ENCODE measurements at regions not wholly inside any gene's neighbourhood (a gene's known extent, or its start where the extent isn't known, plus 50 kb on each side); places are given as distances from the start of the nearest gene placed in this dataset.
A peak's percentile ranks its signal among the peaks of the same experiment; 100 is the strongest.

DNA sequence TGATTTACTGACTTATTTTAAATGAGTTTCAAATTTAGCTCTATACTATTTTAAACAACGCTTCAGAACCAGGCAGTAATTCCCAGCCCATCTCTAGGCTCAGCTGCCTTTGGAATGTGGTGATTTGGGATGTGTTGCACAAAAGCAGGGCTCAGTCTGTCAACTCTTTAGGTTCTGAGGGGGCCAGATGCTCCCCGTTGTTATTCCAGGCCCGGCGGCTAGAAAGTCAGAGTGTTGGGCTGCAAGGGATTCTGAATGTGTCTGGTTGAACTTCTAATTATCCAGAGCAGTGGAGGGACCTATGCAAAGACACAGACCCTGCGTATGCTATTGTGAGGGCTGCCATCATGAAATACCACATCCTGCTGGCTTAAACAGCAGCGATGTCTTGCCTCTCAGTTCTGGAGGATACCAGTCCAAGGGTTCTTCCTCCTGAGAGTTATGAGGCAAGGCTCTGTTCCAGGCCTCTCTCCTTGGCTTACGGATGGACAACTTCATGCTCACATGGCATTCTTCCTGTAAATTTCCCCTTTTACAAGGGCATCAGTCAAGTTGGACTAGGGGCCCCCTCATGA is 123.2 kb upstream of the TRIM2 start:
- Mint-ChIP-seq H3K36me3 (no peaks in the 10 kb centered on the region), H3K27ac (no peak overlapping the region), H3K9me3 (no peaks in the 10 kb centered on the region), H3K4me1 (peaks cover 22 to 43% (median 30%) of the 10 kb centered on the region in 3 donors), H3K4me3 (no peak overlapping the region), H3K27me3 (peaks cover 10 to 30% of the 10 kb centered on the region in 2 donors)
- Histone ChIP-seq H3K36me3 (ENCODE audit: insufficient read depth, low read length) (no peaks in the 10 kb centered on the region), H3K27me3 (ENCODE audit: insufficient read depth, low read length, poor library complexity, severe bottlenecking) (no peaks in the 10 kb centered on the region), H3K9me3 (ENCODE audit: low read length) (no peaks in the 10 kb centered on the region), H3K4me3 (ENCODE audit: low read length) (no peak overlapping the region), H3K27ac (ENCODE audit: low read depth, low read length) (no peak overlapping the region), H3K4me1 (ENCODE audit: insufficient read depth, low read length) (peaks cover 41% of the 10 kb centered on the region)
- DNase-seq = no peak
- CTCF ChIA-PET = interaction anchor here (1.2 to 8.1 kb wide), 3 partner anchors 15 to 44 kb away, joined by 3 to 236 read pairs (median 89); no protein-coding TSS in a partner anchor
- POLR2A ChIA-PET = no interaction called here

DNA sequence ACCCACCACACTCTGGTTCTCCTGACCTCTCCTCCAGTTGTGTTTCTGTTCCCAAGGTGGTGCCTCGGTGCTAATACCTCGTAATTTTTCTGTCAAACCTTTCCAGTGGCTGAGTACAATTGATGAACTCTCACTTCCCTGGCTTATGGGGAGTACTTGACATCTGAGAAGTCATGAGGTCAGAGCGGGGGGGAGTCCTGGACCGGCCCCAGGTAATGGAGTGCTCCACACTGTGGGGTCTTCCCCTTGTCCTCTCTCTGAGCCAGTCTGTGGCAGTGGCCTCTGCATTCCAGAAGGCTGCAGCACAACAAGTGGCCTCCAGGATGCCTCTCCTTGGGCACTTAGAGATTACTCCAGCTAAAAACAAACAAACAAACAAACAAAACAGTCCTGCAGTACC is 122.5 kb upstream of the TRIM2 start:
- no peak for DNase-seq
- Mint-ChIP-seq H3K4me3 (peak overlapping the region in 1 of 7 donors; percentile 74), H3K9me3 (no peaks in the 10 kb centered on the region), H3K27ac (no peak overlapping the region), H3K4me1 (peaks cover 22 to 43% (median 30%) of the 10 kb centered on the region in 3 donors), H3K36me3 (no peaks in the 10 kb centered on the region), H3K27me3 (peaks cover 10 to 30% of the 10 kb centered on the region in 2 donors)
- Histone ChIP-seq H3K9me3 (ENCODE audit: low read length) (no peaks in the 10 kb centered on the region), H3K4me3 (ENCODE audit: low read length) (no peak overlapping the region), H3K27me3 (ENCODE audit: insufficient read depth, low read length, poor library complexity, severe bottlenecking) (no peaks in the 10 kb centered on the region), H3K4me1 (ENCODE audit: insufficient read depth, low read length) (peaks cover 41% of the 10 kb centered on the region), H3K27ac (ENCODE audit: low read depth, low read length) (no peak overlapping the region), H3K36me3 (ENCODE audit: insufficient read depth, low read length) (no peaks in the 10 kb centered on the region)
- CTCF ChIA-PET = interaction anchor here (1.0 to 8.1 kb wide), 4 partner anchors 15 to 235 kb away, joined by 3 to 236 read pairs (median 46); no protein-coding TSS in a partner anchor
- POLR2A ChIA-PET = no interaction called here

DNA sequence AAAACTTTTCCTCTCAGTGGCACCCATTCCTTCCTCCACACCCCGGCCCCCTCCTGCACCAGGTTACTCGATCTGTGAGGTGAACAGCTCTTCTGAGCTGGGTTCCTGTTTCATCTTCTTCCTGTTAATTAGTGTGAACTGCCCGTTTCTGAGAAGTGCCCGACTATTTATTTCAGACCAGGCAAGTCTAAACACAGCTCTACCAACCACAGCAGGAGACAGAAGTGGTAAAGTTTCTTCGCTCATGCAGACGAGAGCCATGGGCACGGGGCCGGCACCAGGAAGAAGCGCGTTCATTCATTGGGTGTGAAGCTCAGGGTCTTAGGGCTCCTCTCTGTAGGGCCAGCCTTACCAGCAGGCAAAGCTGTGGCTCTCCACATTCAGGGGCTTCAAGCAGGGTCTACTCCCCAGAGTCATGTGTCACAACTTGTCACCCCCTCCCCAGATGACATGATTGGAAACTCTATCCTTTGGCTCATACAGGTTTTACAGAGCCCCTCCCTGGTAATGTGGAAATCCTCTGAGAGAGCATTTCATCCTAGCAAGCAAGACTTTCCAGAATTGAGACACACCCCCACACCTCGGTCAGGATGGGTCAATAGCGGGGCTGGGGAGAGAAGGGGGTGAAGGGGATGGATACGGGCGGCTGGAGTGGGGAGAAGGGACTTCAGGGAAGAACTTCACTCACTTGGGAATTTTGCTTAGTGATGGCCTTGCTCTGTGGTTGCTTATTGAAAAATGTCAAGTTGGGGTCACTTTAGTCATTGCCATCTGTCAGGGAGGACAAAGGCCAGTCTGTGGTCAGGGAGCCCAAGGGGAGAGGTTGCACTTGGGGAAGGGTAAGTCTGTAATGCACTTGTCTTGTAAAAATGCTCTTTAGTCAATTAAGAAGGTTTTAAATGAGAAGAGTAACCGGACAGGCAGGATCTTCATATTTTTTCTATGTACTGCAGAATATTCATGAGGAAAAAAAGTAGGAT is 121.6 kb upstream of the TRIM2 start:
- POLR2A ChIA-PET = interaction anchor here (1.0 kb wide), 1 partner anchor 45 kb away, joined by 11 read pairs; no protein-coding TSS in a partner anchor
- Mint-ChIP-seq H3K27me3 (peaks cover 10 to 30% of the 10 kb centered on the region in 2 donors), H3K36me3 (no peaks in the 10 kb centered on the region), H3K27ac (peak overlapping the region in 6 of 8 donors; percentile 5 to 84 (median 42)), H3K4me3 (peak overlapping the region in 5 of 7 donors; percentile 4 to 74 (median 30)), H3K9me3 (no peaks in the 10 kb centered on the region), H3K4me1 (peaks cover 22 to 43% (median 30%) of the 10 kb centered on the region in 3 donors)
- Histone ChIP-seq H3K9me3 (ENCODE audit: low read length) (no peaks in the 10 kb centered on the region), H3K27ac (ENCODE audit: low read depth, low read length) (no peak overlapping the region), H3K36me3 (ENCODE audit: insufficient read depth, low read length) (no peaks in the 10 kb centered on the region), H3K4me1 (ENCODE audit: insufficient read depth, low read length) (peaks cover 41% of the 10 kb centered on the region), H3K27me3 (ENCODE audit: insufficient read depth, low read length, poor library complexity, severe bottlenecking) (no peaks in the 10 kb centered on the region), H3K4me3 (ENCODE audit: low read length) (no peak overlapping the region)
- no peak for DNase-seq
- CTCF ChIA-PET = interaction anchor here (0.6 to 8.1 kb wide), 14 partner anchors 8 to 562 kb away, joined by 3 to 236 read pairs (median 4); partner anchors contain the start of gene MND1

DNA sequence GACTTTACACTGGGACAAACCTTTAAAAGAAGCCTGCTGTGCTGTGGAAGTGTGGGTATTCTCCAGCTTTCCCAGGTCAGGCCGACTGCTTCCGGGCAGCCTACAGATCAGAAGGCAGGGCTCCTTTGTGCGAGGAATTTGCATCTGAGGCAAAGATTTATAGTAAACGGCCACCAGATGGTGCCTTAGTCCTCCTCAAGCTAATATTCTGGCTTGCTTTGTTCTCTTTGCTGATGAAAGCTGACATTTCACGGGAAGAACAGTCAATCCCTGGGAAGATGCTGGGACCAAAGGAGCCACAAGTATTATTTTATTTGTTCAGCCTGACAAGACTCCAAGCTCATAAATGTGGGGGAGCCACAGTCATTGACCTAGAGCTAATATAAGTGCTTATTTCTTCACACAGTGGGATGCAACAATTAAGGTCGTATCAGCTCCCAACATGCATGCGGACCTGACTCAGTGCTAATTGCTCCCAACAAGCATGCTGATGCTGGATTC is 120.7 kb upstream of the TRIM2 start:
- no peaks in the 10 kb centered on the region for H3K9me3 Mint-ChIP-seq
- Histone ChIP-seq H3K27ac (ENCODE audit: low read depth, low read length) (no peak overlapping the region), H3K27me3 (ENCODE audit: insufficient read depth, low read length, poor library complexity, severe bottlenecking) (no peaks in the 10 kb centered on the region), H3K36me3 (ENCODE audit: insufficient read depth, low read length) (no peaks in the 10 kb centered on the region), H3K4me3 (ENCODE audit: low read length) (no peak overlapping the region), H3K9me3 (ENCODE audit: low read length) (no peaks in the 10 kb centered on the region), H3K4me1 (ENCODE audit: insufficient read depth, low read length) (peaks cover 41% of the 10 kb centered on the region)
- peak overlapping the region in 6 of 7 donors; percentile 35 to 76 (median 54) for H3K4me3 Mint-ChIP-seq
- H3K27ac Mint-ChIP-seq = peak overlapping the region in 3 of 8 donors; percentile 43 to 84 (median 71)
- CTCF ChIA-PET = interaction anchor here (0.6 to 8.1 kb wide), 18 partner anchors 8 to 561 kb away, joined by 3 to 236 read pairs (median 4); partner anchors contain the start of genes ARFIP1, MND1 and TIGD4
- peaks cover 22 to 43% (median 30%) of the 10 kb centered on the region in 3 donors for H3K4me1 Mint-ChIP-seq
- POLR2A ChIA-PET = interaction anchor here (0.6 to 1.0 kb wide), 3 partner anchors 32 to 537 kb away, joined by 3 to 11 read pairs (median 5); no protein-coding TSS in a partner anchor
- peaks cover 10 to 30% of the 10 kb centered on the region in 2 donors for H3K27me3 Mint-ChIP-seq
- no peaks in the 10 kb centered on the region for H3K36me3 Mint-ChIP-seq
- peak in 4 of 5 donors; percentile 22 to 59 (median 48) for DNase-seq

DNA sequence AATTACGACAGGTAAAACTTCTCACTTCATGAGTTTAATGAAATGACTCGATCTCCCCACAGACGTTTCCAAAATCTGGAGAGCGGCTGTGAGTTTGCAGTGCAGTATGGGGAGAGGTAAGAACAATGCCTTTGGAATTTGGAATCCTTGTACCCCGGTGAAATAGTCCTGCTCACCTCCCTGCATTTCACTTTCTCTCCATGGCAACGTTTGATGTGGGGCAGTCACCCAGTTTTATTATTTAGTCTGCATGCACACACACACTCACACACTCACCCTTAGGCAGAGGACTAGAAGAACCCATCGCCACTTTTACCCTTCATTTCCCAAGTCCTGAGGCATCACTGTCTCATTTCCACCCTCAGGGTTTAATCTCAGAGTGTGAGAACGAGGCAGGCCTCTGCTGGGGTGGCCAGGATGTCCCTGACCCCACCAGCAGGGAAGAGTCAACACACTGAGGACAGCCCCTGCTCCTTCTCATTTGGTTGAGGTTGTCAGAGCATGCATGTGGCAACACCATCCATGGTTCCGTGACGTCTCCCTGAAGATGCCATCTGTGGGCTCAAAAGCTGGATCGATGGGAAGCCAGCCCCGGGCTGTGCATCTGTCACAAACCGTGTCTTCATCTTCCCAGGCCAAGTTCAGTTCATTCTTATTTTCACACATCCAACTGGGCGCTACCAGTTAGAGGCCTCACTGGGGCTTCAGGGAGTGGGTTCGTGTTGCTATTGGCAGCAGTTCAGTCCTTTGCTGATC is 119.8 kb upstream of the TRIM2 start:
- ChIA-PET POLR2A (interaction anchor here (0.8 kb wide), 1 partner anchor 31 kb away, joined by 3 read pairs; no protein-coding TSS in a partner anchor), CTCF (interaction anchor here (0.9 to 8.1 kb wide), 18 partner anchors 8 to 559 kb away, joined by 3 to 236 read pairs (median 6); partner anchors contain the start of genes ARFIP1 and TIGD4)
- H3K27ac ChIP-seq (ENCODE audit: low read depth, low read length) = no peak overlapping the region
- DNase-seq = no peak
- no peaks in the 10 kb centered on the region for H3K36me3 ChIP-seq (ENCODE audit: insufficient read depth, low read length)
- Mint-ChIP-seq H3K4me1 (peaks cover 22 to 43% (median 30%) of the 10 kb centered on the region in 3 donors), H3K27me3 (peaks cover 8 to 22% of the 10 kb centered on the region in 2 donors), H3K27ac (peak overlapping the region in 1 of 8 donors; percentile 8), H3K4me3 (no peak overlapping the region), H3K9me3 (no peaks in the 10 kb centered on the region), H3K36me3 (no peaks in the 10 kb centered on the region)
- H3K27me3 ChIP-seq (ENCODE audit: insufficient read depth, low read length, poor library complexity, severe bottlenecking) = no peaks in the 10 kb centered on the region
- no peaks in the 10 kb centered on the region for H3K9me3 ChIP-seq (ENCODE audit: low read length)
- H3K4me3 ChIP-seq (ENCODE audit: low read length) = no peak overlapping the region
- peaks cover 41% of the 10 kb centered on the region for H3K4me1 ChIP-seq (ENCODE audit: insufficient read depth, low read length)

DNA sequence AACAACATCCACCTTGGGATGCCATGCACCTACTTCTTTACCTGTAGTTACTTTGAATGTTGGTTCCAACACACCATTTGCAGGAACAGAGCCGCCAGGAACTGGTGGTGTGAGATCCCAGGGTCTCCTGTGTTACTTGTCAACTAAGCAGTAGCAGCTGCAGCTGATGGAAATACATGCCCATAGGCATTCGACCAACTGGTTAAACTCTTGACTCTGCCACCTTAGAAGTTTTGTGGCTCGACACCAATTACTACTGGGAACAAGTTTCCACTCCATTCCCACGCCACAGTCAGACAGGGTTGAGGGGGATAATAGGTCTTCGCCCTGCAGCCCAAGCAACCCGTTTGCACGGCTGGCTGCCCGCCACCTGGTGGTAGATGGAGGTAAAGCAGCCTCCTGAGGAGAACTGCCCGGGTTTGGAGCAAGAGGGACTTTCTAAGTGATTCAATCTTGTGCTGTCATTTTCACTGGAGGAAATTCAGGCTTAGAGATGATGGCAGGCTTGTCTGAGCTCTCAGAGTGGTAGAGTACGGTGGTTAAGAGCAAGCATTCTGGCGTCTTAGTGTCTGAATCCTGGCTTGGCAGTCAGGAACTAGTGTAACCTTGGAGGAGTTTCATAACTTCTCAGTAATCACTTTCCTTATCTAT is 119.1 kb upstream of the TRIM2 start:
- CTCF ChIA-PET = interaction anchor here (0.7 to 8.1 kb wide), 20 partner anchors 9 to 558 kb away, joined by 3 to 236 read pairs (median 4); no protein-coding TSS in a partner anchor
- Histone ChIP-seq H3K9me3 (ENCODE audit: low read length) (no peaks in the 10 kb centered on the region), H3K4me1 (ENCODE audit: insufficient read depth, low read length) (peaks cover 35% of the 10 kb centered on the region), H3K27me3 (ENCODE audit: insufficient read depth, low read length, poor library complexity, severe bottlenecking) (no peaks in the 10 kb centered on the region), H3K36me3 (ENCODE audit: insufficient read depth, low read length) (no peaks in the 10 kb centered on the region), H3K4me3 (ENCODE audit: low read length) (no peak overlapping the region), H3K27ac (ENCODE audit: low read depth, low read length) (no peak overlapping the region)
- peaks cover 4 to 15% of the 10 kb centered on the region in 2 donors for H3K27me3 Mint-ChIP-seq
- peak; percentile 59 to 83 (median 72) for DNase-seq
- H3K36me3 Mint-ChIP-seq = no peaks in the 10 kb centered on the region
- peaks cover 22 to 36% (median 30%) of the 10 kb centered on the region in 3 donors for H3K4me1 Mint-ChIP-seq
- H3K9me3 Mint-ChIP-seq = no peaks in the 10 kb centered on the region
- H3K27ac Mint-ChIP-seq = peak overlapping the region in 5 of 8 donors; percentile 31 to 80 (median 76)
- POLR2A ChIA-PET = no interaction called here
- H3K4me3 Mint-ChIP-seq = peak overlapping the region in 2 of 7 donors; percentile 34 to 35

Measured in CD8-positive, alpha-beta memory T cell (primary cell).